ENCODE measurements at regions not wholly inside any gene's neighbourhood (a gene's known extent, or its start where the extent isn't known, plus 50 kb on each side); places are given as distances from the start of the nearest gene placed in this dataset.

GRCh38 chr10:33566426-33566825, 232.0 kb upstream of the NRP1 start:
- Histone ChIP-seq H3F3A (ENCODE audit: control insufficient read depth, insufficient read depth) (no peaks in the 10 kb centered on the region), H3K27ac (ENCODE audit: low read depth, low read length) (no peak overlapping the region), H3K4me3 (ENCODE audit: low read length) (no peak overlapping the region), H4K20me1 (ENCODE audit: control insufficient read depth, insufficient read depth, low read depth, low read length) (no peaks in the 10 kb centered on the region), H3K9me2 (replicated peaks; ENCODE audit: control insufficient read depth, low read length) (no peaks in the 10 kb centered on the region), H3K4me1 (ENCODE audit: control insufficient read depth, low read length) (no peaks in the 10 kb centered on the region), H3K36me3 (ENCODE audit: control insufficient read depth, low read length) (no peaks in the 10 kb centered on the region), H3K79me2 (ENCODE audit: control insufficient read depth, low read length) (no peaks in the 10 kb centered on the region), H3K9me3 (ENCODE audit: control insufficient read depth, insufficient read depth, low read length) (no peaks in the 10 kb centered on the region), H3K27me3 (ENCODE audit: control insufficient read depth, low read length) (no peaks in the 10 kb centered on the region), H3K4me2 (ENCODE audit: low read length) (no peak overlapping the region)
- no peak for TF ChIP-seq CTCF (IDR thresholded peaks at IDR 0.05; ENCODE audit: low read depth, low read length, poor library complexity, severe bottlenecking)
- TF ChIP-seq EZH2phosphoT487 (IDR thresholded peaks at IDR 0.05; ENCODE audit: borderline replicate concordance, low read length), result no peak

- H3K4me2 ChIP-seq (ENCODE audit: low read length), result no peak overlapping the region
- H4K20me1 ChIP-seq (ENCODE audit: control insufficient read depth, insufficient read depth, low read depth, low read length), result no peaks in the 10 kb centered on the region
- no peaks in the 10 kb centered on the region for H3K27me3 ChIP-seq (ENCODE audit: control insufficient read depth, low read length)
- H3K79me2 ChIP-seq (ENCODE audit: control insufficient read depth, low read length), result no peaks in the 10 kb centered on the region
- no peak overlapping the region for H3K4me3 ChIP-seq (ENCODE audit: low read length)
- H3K4me1 ChIP-seq (ENCODE audit: control insufficient read depth, low read length), result no peaks in the 10 kb centered on the region
- H3K9me3 ChIP-seq (ENCODE audit: control insufficient read depth, insufficient read depth, low read length), result no peaks in the 10 kb centered on the region
- H3K27ac ChIP-seq (ENCODE audit: low read depth, low read length), result no peak overlapping the region
- no peaks in the 10 kb centered on the region for H3K9me2 ChIP-seq (replicated peaks; ENCODE audit: control insufficient read depth, low read length)
- H3K36me3 ChIP-seq (ENCODE audit: control insufficient read depth, low read length), result no peaks in the 10 kb centered on the region
- TF ChIP-seq CTCF (IDR thresholded peaks at IDR 0.05; ENCODE audit: low read depth, low read length, poor library complexity, severe bottlenecking) (no peak), EZH2phosphoT487 (IDR thresholded peaks at IDR 0.05; ENCODE audit: borderline replicate concordance, low read length) (no peak)
- no peaks in the 10 kb centered on the region for H3F3A ChIP-seq (ENCODE audit: control insufficient read depth, insufficient read depth)
These were observed 231.5 kb upstream of the NRP1 start for GRCh38 chr10:33566001-33566400.

GRCh38 chr10:33565231-33565630, 230.8 kb upstream of the NRP1 start:
- H3F3A ChIP-seq (ENCODE audit: control insufficient read depth, insufficient read depth), result no peaks in the 10 kb centered on the region
- H3K79me2 ChIP-seq (ENCODE audit: control insufficient read depth, low read length), result no peaks in the 10 kb centered on the region
- TF ChIP-seq CTCF (IDR thresholded peaks at IDR 0.05; ENCODE audit: low read depth, low read length, poor library complexity, severe bottlenecking), result no peak
- TF ChIP-seq EZH2phosphoT487 (IDR thresholded peaks at IDR 0.05; ENCODE audit: borderline replicate concordance, low read length), result no peak
- H4K20me1 ChIP-seq (ENCODE audit: control insufficient read depth, insufficient read depth, low read depth, low read length), result no peaks in the 10 kb centered on the region
- H3K4me2 ChIP-seq (ENCODE audit: low read length), result no peak overlapping the region
- H3K36me3 ChIP-seq (ENCODE audit: control insufficient read depth, low read length), result no peaks in the 10 kb centered on the region
- no peaks in the 10 kb centered on the region for H3K27me3 ChIP-seq (ENCODE audit: control insufficient read depth, low read length)
- H3K9me2 ChIP-seq (replicated peaks; ENCODE audit: control insufficient read depth, low read length), result no peaks in the 10 kb centered on the region
- no peak overlapping the region for H3K27ac ChIP-seq (ENCODE audit: low read depth, low read length)
- H3K4me3 ChIP-seq (ENCODE audit: low read length), result no peak overlapping the region
- H3K9me3 ChIP-seq (ENCODE audit: control insufficient read depth, insufficient read depth, low read length), result no peaks in the 10 kb centered on the region
- H3K4me1 ChIP-seq (ENCODE audit: control insufficient read depth, low read length), result no peaks in the 10 kb centered on the region

- no peak overlapping the region for H3K4me3 ChIP-seq (ENCODE audit: low read length)
- no peaks in the 10 kb centered on the region for H3K9me3 ChIP-seq (ENCODE audit: control insufficient read depth, insufficient read depth, low read length)
- H3K79me2 ChIP-seq (ENCODE audit: control insufficient read depth, low read length), result no peaks in the 10 kb centered on the region
- no peaks in the 10 kb centered on the region for H4K20me1 ChIP-seq (ENCODE audit: control insufficient read depth, insufficient read depth, low read depth, low read length)
- no peaks in the 10 kb centered on the region for H3K9me2 ChIP-seq (replicated peaks; ENCODE audit: control insufficient read depth, low read length)
- no peaks in the 10 kb centered on the region for H3K36me3 ChIP-seq (ENCODE audit: control insufficient read depth, low read length)
- no peaks in the 10 kb centered on the region for H3K27me3 ChIP-seq (ENCODE audit: control insufficient read depth, low read length)
- H3K4me2 ChIP-seq (ENCODE audit: low read length), result no peak overlapping the region
- H3K4me1 ChIP-seq (ENCODE audit: control insufficient read depth, low read length), result no peaks in the 10 kb centered on the region
- H3K27ac ChIP-seq (ENCODE audit: low read depth, low read length), result no peak overlapping the region
- TF ChIP-seq EZH2phosphoT487 (IDR thresholded peaks at IDR 0.05; ENCODE audit: borderline replicate concordance, low read length), result no peak
- TF ChIP-seq CTCF (IDR thresholded peaks at IDR 0.05; ENCODE audit: low read depth, low read length, poor library complexity, severe bottlenecking), result no peak
- H3F3A ChIP-seq (ENCODE audit: control insufficient read depth, insufficient read depth), result no peaks in the 10 kb centered on the region
These were observed 224.6 kb upstream of the NRP1 start for GRCh38 chr10:33559105-33559504.
